DND-41 (cell line): ENCODE measurements at regions not wholly inside any gene's neighbourhood (a gene's known extent, or its start where the extent isn't known, plus 50 kb on each side); places are given as distances from the start of the nearest gene placed in this dataset.

Experiments
- CTCF ChIP-seq: IDR thresholded peaks from 2 replicates; pipeline ENCODE4 v1.5.1; 2012; ENCODE audit warnings: borderline replicate concordance, low read length, moderate library complexity, mild to moderate bottlenecking; ENCODE audit not compliant: poor library complexity, severe bottlenecking; ENCODE audit errors: extremely low read depth
- EZH2 ChIP-seq: IDR thresholded peaks from 3 replicates; pipeline ENCODE4 v1.6.1; 2012; ENCODE audit warnings: borderline replicate concordance, low read depth, mild to moderate bottlenecking, moderate library complexity, low read length, inconsistent platforms; ENCODE audit not compliant: severe bottlenecking

DNA sequence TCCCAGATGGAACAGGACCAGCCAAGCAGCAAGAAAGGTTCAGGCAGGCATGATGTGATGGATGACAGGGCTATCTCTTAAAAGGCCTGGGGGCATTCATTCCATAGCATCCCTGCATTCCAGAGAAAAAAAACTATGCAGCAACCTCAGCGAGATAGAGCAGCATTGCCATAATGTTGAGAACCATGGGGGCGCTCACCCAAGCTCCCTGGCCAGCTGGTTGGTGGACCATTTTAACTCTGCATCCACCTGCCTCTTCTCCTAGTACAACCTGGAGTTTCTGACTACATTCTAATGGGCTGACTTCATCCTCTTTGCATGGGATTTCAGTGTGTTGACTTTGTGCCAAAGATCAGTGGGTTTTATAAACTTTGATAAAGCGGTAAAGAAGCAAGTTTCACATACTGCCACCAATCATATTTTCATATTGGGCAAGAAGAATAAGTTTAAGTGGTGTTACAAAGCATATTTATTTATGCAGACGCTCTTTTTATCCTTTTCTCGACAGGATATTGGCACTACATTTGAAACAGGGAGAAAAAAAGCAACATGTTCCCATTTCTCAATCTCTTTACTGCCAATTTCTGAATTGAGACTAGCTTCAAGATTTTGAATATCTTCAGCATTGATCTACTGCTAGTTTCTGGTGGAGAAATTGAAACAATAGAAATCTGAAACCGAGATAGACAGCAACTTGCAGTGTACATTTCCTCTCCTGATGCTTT is 378.3 kb upstream of the WWC1 start:
- TF ChIP-seq CTCF (no peak), EZH2 (no peak)
